ENCODE measurements at regions not wholly inside any gene's neighbourhood (a gene's known extent, or its start where the extent isn't known, plus 50 kb on each side); places are given as distances from the start of the nearest gene placed in this dataset.

DNA sequence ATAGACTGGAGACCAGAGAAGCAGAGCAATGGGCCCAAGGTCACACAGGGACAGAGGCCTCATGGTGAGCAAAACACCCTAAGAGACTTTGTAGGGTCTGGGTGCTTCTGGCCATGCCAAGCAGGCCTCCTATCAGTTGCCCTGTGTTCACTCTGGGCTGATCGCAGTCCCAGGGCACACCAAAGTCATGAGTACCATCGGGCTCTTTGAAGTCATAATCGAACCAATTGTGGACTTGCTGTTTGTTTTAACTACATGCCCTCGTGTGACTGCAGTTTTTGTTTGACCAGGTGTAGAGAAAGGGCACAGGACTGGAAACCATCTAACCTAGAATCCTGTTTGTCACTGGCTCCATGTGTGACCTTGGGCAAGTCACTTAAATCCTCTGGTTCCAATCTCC is 172.5 kb upstream of the CPEB2 start:
- DNase-seq (ENCODE audit: low read depth, low spot score): no peak

GRCh38 chr4:14831416-14831815 is 170.9 kb upstream of the CPEB2 start:
- DNase-seq (ENCODE audit: low read depth, low spot score): no peak

DNA sequence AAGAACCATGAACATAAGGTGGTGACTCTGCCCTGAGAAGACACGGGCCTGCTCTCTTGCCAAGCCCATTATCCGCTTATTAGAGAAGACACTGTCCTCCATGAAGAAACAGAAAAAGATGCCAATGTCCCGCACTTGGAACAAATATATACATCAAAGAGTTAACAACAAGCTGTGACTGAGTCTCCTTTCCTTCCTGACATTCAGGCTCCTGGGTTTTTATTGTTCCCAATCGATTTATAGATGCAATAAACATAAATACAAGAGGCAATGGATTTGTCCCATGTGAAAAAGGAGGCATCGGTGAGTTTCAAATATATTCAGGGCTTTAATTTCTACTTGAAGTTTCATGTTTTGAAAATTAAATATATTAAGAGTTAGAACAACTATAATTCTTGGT is 169.2 kb upstream of the CPEB2 start:
- DNase-seq (ENCODE audit: low read depth, low spot score): no peak

- no peak for DNase-seq (ENCODE audit: low read depth, low spot score)
These were observed 167.9 kb upstream of the CPEB2 start for GRCh38 chr4:14834382-14834781.

GRCh38 chr4:14835288-14835687 is 167.0 kb upstream of the CPEB2 start:
- DNase-seq (ENCODE audit: low read depth, low spot score): no peak

GRCh38 chr4:14835708-14836425 is 166.4 kb upstream of the CPEB2 start:
- no peak for DNase-seq (ENCODE audit: low read depth, low spot score)

DNA sequence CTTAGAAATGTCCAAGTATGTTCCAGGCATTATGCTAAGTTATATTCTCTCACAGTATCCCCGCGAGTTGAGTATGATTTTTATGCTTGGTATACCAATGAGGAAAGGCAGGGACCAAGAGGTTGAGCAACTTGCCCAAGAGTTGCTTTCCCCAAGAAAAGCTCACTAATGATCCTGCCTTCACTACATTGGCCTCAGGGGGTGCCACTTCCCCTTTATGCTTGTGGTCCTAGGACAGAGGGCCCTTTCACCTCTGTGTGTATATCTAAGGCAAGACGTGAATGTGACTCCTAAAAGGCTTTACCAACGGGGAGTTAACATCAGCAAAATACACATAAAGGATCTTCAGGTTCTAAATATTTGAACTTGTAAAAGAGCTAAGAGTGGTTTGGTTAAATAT is 164.4 kb upstream of the CPEB2 start:
- no peak for DNase-seq (ENCODE audit: low read depth, low spot score)

DNA sequence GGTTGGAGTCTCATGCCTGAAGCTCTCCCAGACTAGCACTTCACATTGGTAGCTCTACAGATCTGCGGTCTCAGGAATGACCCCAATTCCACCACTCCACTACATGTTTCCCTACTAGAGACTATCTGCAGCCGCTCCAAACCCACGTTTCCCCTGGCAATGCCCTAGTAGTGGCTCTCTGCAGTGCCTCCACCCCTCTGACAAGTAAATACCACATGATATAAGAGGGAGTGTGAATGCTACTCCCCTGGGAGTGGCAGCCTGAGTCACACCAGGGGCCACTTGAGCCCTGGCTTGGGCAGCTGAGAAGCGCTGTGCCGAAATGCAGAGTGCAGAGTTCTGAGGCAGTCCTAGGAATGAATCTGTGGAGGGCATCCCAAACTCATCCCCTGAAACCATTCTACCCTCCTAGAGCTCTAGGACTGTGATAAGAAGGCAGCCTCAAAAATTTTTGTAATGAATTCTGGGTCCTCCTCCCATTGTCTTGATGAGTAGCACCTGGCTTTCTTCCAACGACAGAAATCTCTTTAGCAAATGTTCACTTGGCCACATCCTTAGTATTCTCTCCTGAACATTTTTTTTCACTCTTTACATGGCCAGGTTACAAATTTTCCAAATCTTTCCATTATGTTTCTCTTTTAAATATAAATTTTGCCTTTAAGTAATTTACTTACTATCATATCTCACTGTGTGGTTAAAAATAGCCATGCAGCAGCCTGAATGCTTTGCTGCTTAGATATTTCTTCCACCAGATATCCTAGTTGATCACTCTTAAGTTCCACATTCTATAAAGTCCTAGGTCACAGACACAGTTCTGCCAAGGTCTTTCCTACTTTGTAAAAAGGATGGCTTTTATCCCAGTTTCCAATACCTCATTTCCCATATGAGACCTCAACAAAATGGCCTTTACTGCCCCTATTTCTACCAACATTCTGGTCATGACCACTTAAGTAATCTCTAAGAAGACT is 160.2 kb upstream of the CPEB2 start:
- DNase-seq (ENCODE audit: low read depth, low spot score): no peak

- DNase-seq (ENCODE audit: low read depth, low spot score): no peak
These were observed 159.2 kb upstream of the CPEB2 start for GRCh38 chr4:14842964-14843630.

GRCh38 chr4:14844061-14844460 is 158.2 kb upstream of the CPEB2 start:
- no peak for DNase-seq (ENCODE audit: low read depth, low spot score)

DNA sequence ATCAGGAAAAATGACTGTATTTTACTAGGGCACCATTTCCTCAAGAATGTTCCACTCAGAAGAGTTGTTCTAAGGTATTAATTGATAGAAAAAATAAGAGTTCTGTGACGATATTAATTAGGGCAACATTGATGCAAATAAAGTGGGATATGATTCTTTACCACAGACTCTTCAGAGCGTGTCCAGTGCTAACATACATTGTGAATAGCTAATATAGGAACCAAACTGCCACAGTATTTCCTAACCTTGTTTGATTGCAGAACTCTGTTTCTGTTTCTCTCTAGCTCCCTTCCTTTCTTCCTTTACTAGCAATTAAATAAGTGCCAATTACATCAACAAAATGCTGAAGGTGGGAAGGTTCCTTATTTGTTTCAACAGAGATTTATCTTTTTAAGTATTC is 154.1 kb upstream of the CPEB2 start:
- no peak for DNase-seq (ENCODE audit: low read depth, low spot score)

DNA sequence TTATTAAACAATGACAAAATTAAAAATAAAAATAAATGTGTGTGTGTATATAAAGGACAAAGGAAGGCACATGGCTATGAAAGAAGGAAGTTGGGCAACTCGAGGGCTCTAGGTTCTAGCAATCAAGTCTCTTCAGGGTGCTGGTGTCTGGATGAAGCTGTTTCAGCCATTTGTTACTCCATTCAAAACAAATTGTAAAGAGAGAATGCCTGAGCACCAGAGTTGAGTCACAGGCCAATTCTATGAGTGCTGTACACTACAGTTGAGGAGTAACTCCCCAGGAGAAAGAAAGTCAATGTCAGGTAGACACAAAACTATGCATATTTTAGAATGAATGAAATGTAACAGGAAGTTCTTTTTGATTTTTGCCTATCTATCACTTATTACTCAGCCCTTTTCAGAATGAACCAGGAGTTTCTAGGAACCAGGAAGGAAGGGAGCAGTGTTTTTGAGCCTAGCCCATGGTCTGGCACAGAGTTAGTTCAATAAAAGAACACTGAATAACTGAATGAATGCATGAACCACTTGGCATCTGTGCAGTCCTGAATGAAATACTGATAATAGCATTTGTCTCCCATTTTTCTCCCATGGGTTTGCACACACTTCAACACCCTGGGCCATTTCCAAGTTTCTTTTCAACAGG is 151.7 kb upstream of the CPEB2 start:
- DNase-seq (ENCODE audit: low read depth, low spot score): no peak

GRCh38 chr4:14853176-14853943 is 148.9 kb upstream of the CPEB2 start:
- DNase-seq (ENCODE audit: low read depth, low spot score): no peak

DNA sequence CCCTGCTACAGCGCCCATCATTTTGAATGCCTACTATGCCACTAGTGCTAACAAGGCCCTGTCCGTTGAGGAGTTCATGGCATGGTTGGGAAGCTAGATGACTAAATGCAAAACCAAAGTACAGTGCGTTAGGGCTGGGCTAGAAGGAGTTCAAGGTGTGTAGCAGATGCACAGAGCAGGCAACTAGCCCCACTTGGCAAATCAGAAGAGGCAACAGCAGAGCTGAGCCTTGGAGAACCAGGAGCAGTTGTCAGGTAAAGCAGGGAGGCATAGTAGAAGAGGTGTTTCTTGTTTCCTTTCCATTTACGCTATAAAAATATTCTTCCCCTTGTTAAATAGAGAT is 146.6 kb upstream of the CPEB2 start:
- DNase-seq (ENCODE audit: low read depth, low spot score): no peak

DNA sequence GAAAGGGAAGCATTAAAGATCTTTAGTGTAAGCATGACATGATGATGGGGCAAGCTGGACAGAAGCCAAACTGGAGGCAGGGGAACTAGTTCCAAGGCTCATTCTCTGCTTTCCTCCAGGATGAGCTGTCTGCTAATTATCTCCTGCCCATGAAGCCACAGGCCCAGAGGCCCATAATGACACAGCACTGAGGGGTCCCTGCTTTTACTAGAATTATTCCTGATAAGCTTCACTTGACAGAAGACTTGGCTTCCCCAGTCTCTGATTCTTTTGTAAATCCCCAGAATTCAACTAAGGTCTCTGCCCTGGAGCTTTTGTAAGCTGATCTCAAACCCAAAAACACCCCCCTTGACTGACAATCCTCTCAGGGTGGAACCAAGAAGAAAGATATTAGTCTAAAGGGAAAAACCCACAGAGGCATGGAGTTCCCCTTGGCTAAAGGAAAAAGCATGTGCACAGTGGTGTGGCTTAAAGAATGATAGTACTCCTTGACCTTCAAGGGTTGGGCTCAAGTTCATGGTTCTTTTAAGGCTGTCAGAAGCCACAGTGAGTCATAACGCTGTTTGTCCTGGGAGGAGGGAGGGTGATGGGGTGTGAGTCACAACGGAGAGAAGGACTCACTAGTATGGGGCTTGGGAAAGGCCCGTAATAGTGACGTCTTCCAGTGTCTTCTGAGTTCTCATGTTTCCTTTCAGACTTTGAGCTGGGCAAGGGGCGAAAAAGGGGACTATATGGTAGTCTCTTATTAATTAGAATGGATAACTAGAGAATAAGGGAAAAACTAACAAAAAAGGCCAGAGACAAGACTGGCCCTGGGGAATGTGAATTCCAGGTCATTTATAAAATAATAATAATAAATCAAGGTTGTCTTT is 146.0 kb upstream of the CPEB2 start:
- no peak for DNase-seq (ENCODE audit: low read depth, low spot score)

DNA sequence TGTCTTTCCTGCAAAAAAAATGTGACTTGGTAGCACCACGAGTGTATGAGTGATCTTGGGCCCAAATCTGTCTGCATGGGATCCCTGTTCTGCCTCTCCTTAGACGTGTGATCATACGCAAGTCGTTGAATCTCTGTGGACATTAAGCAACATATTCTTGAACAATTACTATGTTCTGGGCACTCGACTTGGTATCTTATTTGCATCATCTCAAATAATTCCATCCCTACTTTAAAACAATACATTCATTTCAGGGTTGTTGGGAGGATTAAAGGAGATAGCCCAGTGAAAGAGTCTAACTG is 145.4 kb upstream of the CPEB2 start:
- DNase-seq (ENCODE audit: low read depth, low spot score): no peak

- DNase-seq (ENCODE audit: low read depth, low spot score): no peak
These were observed 144.8 kb upstream of the CPEB2 start for GRCh38 chr4:14857475-14857874.

GRCh38 chr4:14857981-14858380 is 144.3 kb upstream of the CPEB2 start:
- DNase-seq (ENCODE audit: low read depth, low spot score): no peak

DNA sequence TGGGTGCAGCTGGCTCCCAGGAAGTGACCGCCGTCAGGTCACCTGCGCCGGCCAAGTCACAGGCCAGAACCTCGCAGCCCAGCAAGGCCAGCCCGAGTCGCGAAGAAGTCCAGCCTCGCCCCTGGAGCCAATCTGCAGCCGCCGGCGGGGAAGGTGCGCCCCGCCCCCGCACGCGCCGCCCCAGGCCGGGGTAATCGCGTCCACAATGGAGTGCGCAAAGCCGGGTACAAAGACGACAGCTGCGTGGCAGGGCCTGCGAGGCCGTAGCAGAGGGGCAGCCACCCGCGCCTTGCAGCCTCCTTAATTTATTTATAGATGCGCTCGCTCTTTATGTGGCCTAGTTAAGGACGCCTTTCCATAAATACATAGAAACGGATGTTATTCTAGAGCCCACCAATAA is 139.4 kb upstream of the CPEB2 start:
- DNase-seq (ENCODE audit: low read depth, low spot score): no peak
